ENCODE measurements at regions not wholly inside any gene's neighbourhood (a gene's known extent, or its start where the extent isn't known, plus 50 kb on each side); places are given as distances from the start of the nearest gene placed in this dataset.

- TF ChIP-seq POLR2A (IDR thresholded peaks at IDR 0.05; ENCODE audit: low read depth) (no peak), CTCF (IDR thresholded peaks at IDR 0.05) (no peak)
Measured at GRCh38 chr5:133694181-133694831, 82.0 kb upstream of the FSTL4 start.
